ENCODE measurements at regions not wholly inside any gene's neighbourhood (a gene's known extent, or its start where the extent isn't known, plus 50 kb on each side); places are given as distances from the start of the nearest gene placed in this dataset.
"Not testable (repeated sequence)": the region's sequence is repeated elsewhere in the genome, so short reads cannot be mapped to it uniquely, and the experiment has no call there.

GRCh38 chr14:71758229-71758951 is 173.8 kb upstream of the RGS6 start:
- DNase-seq: no peak

DNA sequence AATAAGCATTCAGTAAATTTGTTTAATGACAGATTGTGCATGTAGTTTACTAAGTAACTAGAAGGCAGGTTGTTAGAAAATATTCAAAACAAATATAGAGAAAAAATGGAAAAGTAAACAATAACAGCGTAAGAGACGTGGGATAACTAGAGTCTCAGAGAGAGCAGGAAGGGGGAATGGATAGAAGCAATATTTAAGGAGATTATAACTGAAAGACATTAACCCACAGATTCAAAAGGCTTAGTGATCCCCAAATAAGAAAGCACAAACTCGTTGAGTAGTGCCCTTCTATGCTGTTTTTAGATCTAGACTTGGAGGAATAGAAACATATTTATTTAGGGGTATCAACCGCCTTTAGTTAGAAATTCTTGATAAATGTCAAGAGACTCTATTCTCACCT is 169.7 kb upstream of the RGS6 start:
- DNase-seq: no peak

DNA sequence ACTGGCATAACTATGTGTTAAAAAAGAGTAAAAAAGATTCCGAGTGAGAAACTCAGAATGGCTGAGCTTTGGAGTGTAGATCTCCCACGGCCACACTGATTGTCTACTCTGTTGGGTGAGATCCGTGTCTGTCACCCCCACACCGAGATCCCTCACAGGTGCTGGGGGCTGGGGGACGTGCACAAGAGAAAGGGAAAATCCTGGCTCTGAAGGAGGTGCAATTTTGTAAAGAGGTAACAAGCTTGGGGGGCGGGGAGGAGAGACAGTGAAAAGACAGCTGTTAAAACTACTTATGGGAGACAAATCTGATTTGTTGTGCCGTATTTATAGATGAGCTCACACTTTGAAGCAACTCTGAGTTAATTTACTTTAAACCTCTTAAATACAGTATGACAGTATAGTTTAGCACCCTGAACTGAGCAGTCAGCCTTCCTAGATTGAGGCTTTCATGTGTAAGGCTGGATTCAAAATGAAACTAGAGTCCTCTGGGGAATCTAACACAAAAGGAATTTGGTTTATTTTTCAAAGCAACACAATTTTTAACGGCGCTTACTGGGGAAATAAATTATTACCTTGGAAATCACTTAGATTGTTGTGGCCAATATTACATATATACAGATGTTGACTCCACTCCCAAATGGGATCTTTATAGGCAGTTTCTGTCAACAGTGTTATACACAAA is 167.4 kb upstream of the RGS6 start:
- no peak for DNase-seq

- no peak for DNase-seq
Measured at GRCh38 chr14:71765505-71765904, 166.7 kb upstream of the RGS6 start.

DNA sequence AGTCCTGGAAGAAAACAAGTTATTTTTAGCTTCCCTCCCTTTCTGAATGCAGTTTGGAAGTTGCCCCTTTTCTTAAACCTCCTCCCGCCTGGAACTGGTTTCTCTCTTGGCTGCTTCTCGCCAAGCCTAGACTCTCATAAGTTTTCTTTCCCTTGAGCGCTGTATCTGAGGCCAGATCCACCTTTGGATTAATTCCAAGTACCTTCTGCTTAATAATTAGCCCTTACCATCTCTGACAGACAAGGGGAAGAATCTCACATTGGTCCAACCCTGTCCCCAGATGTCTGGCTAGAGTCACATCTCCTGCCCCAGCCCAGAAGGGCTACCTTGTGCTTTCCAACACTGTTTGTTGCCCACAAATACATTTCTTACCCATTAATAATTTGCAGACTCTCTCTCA is 161.8 kb upstream of the RGS6 start:
- DNase-seq: no peak

GRCh38 chr14:71771421-71771820 is 160.8 kb upstream of the RGS6 start:
- not testable (repeated sequence) for DNase-seq

GRCh38 chr14:71771996-71772395 is 160.2 kb upstream of the RGS6 start:
- not testable (repeated sequence) for DNase-seq

DNA sequence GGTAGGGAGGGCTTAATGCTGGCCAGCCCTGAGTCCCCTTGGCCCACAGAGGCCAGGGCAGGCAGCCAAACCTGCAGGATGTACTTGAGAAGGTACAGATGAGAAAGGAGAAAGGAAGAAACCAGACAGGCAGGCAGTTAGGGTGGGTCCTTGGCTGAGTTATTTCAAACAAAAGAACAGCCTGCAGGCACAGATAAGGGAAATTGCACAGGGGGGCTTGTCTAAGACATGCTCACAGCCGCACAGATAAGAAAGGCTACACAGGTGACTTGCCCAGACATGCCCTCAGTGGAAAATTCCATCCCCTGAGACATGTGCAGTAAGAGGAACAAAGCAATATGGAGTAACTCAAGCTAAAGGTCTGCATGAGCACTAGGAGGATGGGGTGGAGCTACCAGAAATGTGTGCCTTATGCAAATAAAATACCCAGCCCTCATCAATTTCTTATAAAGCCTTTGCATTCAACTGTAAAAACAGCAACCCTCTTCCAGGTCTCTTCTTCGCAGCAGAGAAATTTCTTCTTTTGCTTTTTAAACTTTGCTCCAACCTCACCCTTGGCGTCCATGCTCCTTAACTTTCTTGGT is 158.2 kb upstream of the RGS6 start:
- no peak for DNase-seq

GRCh38 chr14:71776471-71777360 is 155.5 kb upstream of the RGS6 start:
- no peak for DNase-seq

- DNase-seq: no peak
Measured at GRCh38 chr14:71780075-71780474, 152.2 kb upstream of the RGS6 start.

- no peak for DNase-seq
Measured at GRCh38 chr14:71780822-71781221, 151.4 kb upstream of the RGS6 start.

DNA sequence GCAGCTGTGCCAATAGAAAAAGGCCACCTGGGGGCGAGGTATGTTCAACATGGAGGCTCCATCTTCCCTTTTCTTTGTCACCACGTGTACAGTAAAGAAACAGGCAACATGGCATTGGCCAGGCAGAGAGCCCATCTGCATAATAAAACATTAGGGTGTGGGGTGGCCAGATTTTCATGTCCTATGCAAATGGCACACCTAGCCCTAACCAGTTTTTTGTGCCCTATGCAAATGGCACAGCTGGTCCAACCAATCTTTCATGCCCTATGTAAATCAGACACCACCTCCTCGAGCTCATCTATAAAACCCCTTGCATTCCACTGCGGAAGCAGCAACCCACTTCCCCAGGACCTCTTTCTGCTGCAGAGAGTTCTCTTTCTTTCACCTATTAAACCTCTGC is 149.1 kb upstream of the RGS6 start:
- DNase-seq: no peak

- no peak for DNase-seq
Measured at GRCh38 chr14:71783786-71784185, 148.4 kb upstream of the RGS6 start.

GRCh38 chr14:71789005-71789404 is 143.2 kb upstream of the RGS6 start:
- DNase-seq: no peak

DNA sequence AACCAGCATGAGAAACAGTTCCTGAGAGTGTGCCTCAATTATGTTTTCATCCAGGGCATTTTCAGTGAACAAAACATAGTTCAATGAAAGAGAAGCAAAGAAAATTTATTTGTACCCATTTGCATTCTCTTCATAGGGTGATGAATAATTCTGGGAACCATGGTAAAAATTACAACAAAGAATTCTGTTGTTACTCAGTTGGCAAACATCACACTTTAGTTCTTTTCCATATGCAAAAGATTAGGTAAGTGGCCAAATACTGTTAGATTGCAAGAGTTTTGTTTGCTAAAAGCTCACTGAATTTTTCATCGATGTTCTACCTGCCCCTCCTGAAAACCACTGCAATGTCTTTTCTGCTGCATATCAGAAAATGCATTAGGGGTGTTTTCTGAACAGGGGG is 132.4 kb upstream of the RGS6 start:
- DNase-seq: no peak

DNA sequence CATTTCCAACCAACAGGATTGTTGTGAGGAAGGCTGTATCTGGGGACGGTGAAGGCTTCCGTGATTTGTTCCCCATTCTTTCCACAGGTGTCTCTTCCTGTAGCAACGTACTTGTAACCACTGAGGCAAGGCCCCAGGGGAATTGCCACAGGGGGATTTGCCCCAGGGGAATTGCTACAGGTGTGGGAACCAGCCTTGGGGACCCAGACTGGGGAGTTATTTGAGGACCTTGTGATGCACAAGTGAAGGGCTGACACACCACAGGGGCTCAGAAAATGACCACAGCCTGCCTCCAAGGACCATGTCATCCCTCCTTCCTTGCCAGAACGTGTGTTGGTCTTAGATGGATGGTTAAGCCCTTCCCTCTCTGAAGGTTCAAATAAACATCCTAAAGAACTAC is 131.4 kb upstream of the RGS6 start:
- no peak for DNase-seq

DNA sequence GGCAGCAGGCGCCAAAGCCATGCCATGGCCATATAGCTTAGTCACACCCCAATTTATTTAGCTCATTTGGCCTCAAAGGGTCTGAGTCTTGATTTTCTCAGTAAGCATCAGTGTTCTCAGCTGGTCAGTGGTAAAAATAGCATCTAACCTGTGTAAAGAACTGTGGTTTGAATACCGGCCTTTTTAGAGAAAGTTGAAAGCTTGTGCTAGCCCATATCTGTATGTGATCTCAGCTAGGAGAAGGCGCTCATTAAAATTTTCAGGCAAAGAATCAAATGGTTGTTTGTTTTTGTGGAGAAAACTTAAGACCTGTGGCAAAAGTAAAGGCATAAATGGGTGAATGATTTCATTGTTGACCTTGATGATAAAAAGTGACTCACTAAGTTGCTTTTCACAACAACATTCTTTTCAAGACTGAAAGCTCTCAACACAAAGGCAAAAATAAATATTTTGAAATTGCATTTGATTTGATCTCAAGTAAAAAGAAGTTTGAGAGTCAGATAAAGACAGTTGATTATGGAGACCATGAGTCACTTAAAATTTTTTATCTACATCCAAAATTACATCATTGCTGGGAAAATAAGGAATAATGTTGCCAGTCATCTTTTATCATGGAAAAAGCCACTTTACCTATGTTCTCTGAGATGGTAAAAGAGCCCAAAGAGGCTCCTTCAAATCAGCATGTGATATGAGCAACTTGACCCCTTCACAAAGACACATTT is 128.5 kb upstream of the RGS6 start:
- DNase-seq: no peak

DNA sequence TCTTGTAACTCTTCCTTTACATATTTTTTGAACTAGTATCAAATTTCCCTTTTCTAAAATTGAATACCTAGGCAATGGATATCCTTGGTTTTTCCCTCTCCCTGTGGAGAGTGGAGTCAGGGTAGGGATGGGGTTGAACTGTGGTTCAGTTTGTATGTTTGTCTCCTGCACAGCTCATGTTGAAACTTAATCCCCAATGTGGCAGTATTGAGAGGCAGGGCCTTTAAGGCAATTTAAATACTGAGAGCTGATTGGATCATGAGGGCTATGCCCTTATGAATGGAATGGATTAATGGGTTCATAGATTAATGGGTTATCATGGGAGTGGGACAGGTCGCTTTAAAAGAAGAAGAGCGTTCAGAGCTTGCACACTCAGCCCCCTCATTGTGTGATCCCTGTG is 127.2 kb upstream of the RGS6 start:
- DNase-seq: no peak

DNA sequence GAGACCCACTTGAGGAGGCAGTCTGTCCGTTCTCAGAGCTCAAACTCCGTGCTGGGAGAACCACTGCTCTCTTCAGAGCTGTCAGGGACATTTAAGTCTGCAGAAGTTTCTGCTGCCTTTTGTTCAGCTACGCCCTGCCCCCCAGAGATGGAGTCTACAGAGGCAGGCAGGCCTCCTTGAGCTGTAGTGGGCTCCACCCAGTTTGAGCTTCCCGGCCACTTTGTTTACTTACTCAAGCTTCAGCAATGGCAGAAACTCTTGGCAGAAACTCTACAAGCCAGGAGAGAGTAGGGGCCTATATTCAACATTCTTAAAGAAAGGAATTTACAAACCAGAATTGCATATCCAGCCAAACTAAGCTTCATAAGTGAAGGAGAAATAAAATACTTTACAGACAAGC is 125.2 kb upstream of the RGS6 start:
- not testable (repeated sequence) for DNase-seq

DNA sequence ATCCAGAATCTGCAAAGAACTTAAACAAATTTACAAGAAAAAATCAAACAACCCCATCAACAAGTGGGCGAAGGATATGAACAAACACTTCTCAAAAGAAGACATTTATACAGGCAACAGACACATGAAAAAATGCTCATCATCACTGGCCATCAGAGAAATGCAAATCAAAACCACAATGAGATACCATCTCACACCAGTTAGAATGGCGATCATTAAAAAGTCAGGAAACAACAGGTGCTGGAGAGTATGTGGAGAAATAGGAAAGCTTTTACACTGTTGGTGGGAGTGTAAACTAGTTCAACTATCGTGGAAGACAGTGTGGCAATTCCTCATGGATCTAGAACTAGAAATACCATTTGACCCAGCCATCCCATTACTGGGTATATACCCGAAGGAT is 121.4 kb upstream of the RGS6 start:
- not testable (repeated sequence) for DNase-seq

DNA sequence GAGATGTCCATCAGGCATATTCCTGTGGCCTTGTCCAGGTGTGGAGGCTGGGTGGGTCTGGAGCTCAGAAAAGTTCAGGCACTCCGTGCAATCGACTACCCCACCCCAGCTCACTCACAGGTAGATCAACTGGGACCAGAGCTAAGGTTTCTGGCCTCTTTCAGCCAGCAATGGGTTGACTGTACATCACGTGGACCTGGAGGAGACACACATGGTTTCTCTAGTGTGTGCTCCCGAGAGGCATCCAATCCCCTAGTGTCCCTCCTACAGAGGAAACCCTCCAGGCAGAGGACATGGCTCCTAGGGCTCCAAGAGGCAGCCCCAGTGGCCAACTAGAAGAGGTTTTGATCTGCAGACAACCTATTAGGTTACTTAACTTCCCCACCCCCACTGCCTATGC is 119.5 kb upstream of the RGS6 start:
- no peak for DNase-seq

GRCh38 chr14:71815110-71815509 is 117.1 kb upstream of the RGS6 start:
- DNase-seq: no peak

- DNase-seq: no peak
Measured at GRCh38 chr14:71824816-71825215, 107.4 kb upstream of the RGS6 start.
